GM12878 (cell line): ENCODE measurements at regions not wholly inside any gene's neighbourhood (a gene's known extent, or its start where the extent isn't known, plus 50 kb on each side); places are given as distances from the start of the nearest gene placed in this dataset.

Experiments used
- ATAC-seq: fragments of 200-7000 bp; cut with Tn5 transposase; 3 replicates; pipeline ENCODE4 v1.9.1; 2020; ENCODE audit warnings: mild to moderate bottlenecking, moderate library complexity
- BruUV-seq: library from RNA; stranded (reverse); fragments of 400-500 nt; replicated peaks from 2 replicates; lab custom pipeline; 2021; lab: Mats Ljungman, UMichigan
- CTCF ChIA-PET: fragments of 300-600 bp; sonication (Branson Sonifier 250); formaldehyde crosslinking; extraction: SDS; loops from one replicate; lab custom pipeline; 2021; ENCODE audit warnings: inconsistent platforms; lab: Yijun Ruan, JAX
- POLR2A ChIA-PET: fragments of 350-600 bp; formaldehyde crosslinking; extraction: SDS; loops from one replicate; lab custom pipeline; 2021; ENCODE audit warnings: inconsistent platforms; lab: Charles Lee
- RAD21 ChIA-PET: fragments of 300-600 bp; sonication (Branson Sonifier 250); formaldehyde crosslinking; loops from one replicate; lab custom pipeline; 2023; ENCODE audit warnings: antibody characterized with exemption; ENCODE audit not compliant: unreplicated experiment; lab: Charles Lee
- SMC1A ChIA-PET: fragments of 300-600 bp; sonication (Branson Sonifier 250); formaldehyde crosslinking; loops from one replicate; lab custom pipeline; 2023; ENCODE audit not compliant: unreplicated experiment, uncharacterized antibody; lab: Charles Lee
- DNase-seq: peaks from one replicate; pipeline ENCODE4 v3.0.0-alpha.2; 2011; ENCODE audit warnings: low read depth, low spot score
- FAIRE-seq: peaks from 3 replicates; lab custom pipeline; 2011; peaks lifted over from hg19 to GRCh38; lab: Jason Lieb, UNC
- H2AFZ ChIP-seq: 2 replicates; pipeline ENCODE4 v1.6.0; 2011; ENCODE audit warnings: low read depth, low read length, control low read depth; ENCODE audit not compliant: control insufficient read depth
- H3K27ac ChIP-seq: 2 replicates; pipeline ENCODE4 v1.5.1; 2011; ENCODE audit warnings: control low read depth; ENCODE audit not compliant: control insufficient read depth, insufficient read depth
- H3K27me3 ChIP-seq, 2 experiments: replicated peaks in 1 of 2; 2 replicates each; pipeline versions ENCODE4 v1.6.0 to v1.6.1; 2011; ENCODE audit warnings: low read length in 1 of 2; ENCODE audit not compliant: control insufficient read depth in 2 of 2, insufficient read depth in 2 of 2
- H3K36me3 ChIP-seq, 2 experiments: 2 replicates each; pipeline ENCODE4 v1.5.1; 2011; ENCODE audit warnings: low read length in 1 of 2; ENCODE audit not compliant: control insufficient read depth in 2 of 2, insufficient read depth in 2 of 2
- H3K4me1 ChIP-seq: 2 replicates; pipeline ENCODE4 v1.6.1; 2011; ENCODE audit warnings: mild to moderate bottlenecking, low read length, moderate library complexity, mixed read lengths; ENCODE audit not compliant: control insufficient read depth, insufficient read depth
- H3K4me2 ChIP-seq: 2 replicates; pipeline ENCODE4 v1.6.0; 2011; ENCODE audit warnings: control low read depth; ENCODE audit not compliant: control insufficient read depth, insufficient read depth
- H3K4me3 ChIP-seq: fragments of 200-600 bp; sonication (generic); 2 replicates; pipeline ENCODE4 v1.5.1; 2016
- H3K79me2 ChIP-seq: 2 replicates; pipeline ENCODE4 v1.6.0; 2011; ENCODE audit warnings: low read length; ENCODE audit not compliant: control insufficient read depth, insufficient read depth
- H3K9ac ChIP-seq: 2 replicates; pipeline ENCODE4 v1.8.0; 2011; ENCODE audit warnings: low read length, control low read depth, mixed read lengths; ENCODE audit not compliant: control insufficient read depth, insufficient read depth
- H3K9me3 ChIP-seq: replicated peaks from 3 replicates; pipeline ENCODE4 v1.5.1; 2011; ENCODE audit warnings: mild to moderate bottlenecking, low read length; ENCODE audit not compliant: control insufficient read depth, insufficient read depth
- H4K20me1 ChIP-seq: 2 replicates; pipeline ENCODE4 v1.6.0; 2011; ENCODE audit not compliant: control insufficient read depth, insufficient read depth
- BCLAF1 ChIP-seq: fragments of 450-650 bp; IDR thresholded peaks from 2 replicates; pipeline ENCODE4 v1.6.1; 2017; ENCODE audit warnings: antibody characterized with exemption, mild to moderate bottlenecking, moderate library complexity
- PBX3 ChIP-seq: IDR thresholded peaks from 2 replicates; pipeline ENCODE4 v1.6.1; 2011; ENCODE audit warnings: mild to moderate bottlenecking, low read depth, low read length, moderate library complexity; ENCODE audit not compliant: insufficient replicate concordance
- POLR2AphosphoS5 ChIP-seq: IDR thresholded peaks from 2 replicates; pipeline ENCODE4 v1.6.1; 2011; ENCODE audit warnings: mild to moderate bottlenecking, low read length, inconsistent platforms
- SPI1 ChIP-seq: IDR thresholded peaks from 2 replicates; pipeline ENCODE4 v1.6.1; 2011; ENCODE audit warnings: low read depth, mild to moderate bottlenecking, low read length, moderate library complexity, borderline replicate concordance; ENCODE audit not compliant: insufficient read depth
- ZZZ3 ChIP-seq: IDR thresholded peaks from 2 replicates; pipeline ENCODE4 v1.6.1; 2011; ENCODE audit warnings: low read depth; ENCODE audit not compliant: control insufficient read depth, insufficient read length
- WGBS: methylation state at CpG from one replicate; pipeline ENCODE4 v1.1.6; 2016; ENCODE audit warnings: low lambda C conversion rate; ENCODE audit not compliant: insufficient replicate concordance, insufficient coverage; ENCODE audit errors: missing lambda C conversion rate; 5-methylcytosine and 5-hydroxymethylcytosine counted together
- in situ Hi-C: fragments of 300-500 bp; cut with MboI; formaldehyde crosslinking; loops from 9 replicates; pipeline ENCODE4 v1.14.3; 2018; ENCODE audit warnings: mixed read lengths
- intact Hi-C: fragments of 100-400 bp; cut with micrococcal nuclease; formaldehyde crosslinking; loops from one replicate; pipeline ENCODE4 v1.14.2; 2022; ENCODE audit not compliant: unreplicated experiment

- in situ Hi-C loops = no loop called here
- CTCF ChIA-PET = interaction anchor here (1.1 kb wide), 1 partner anchor 125 kb away, joined by 4 read pairs; no protein-coding TSS in a partner anchor
- H3K27ac ChIP-seq = no peak overlapping the region
- no peak overlapping the region for H3K9ac ChIP-seq
- no peaks in the 10 kb centered on the region for H3K9me3 ChIP-seq
- H2AFZ ChIP-seq = no peak overlapping the region
- no peak for DNase-seq
- POLR2A ChIA-PET = no interaction called here
- RAD21 ChIA-PET = no interaction called here
- TF ChIP-seq SPI1 (no peak), POLR2AphosphoS5 (no peak), ZZZ3 (no peak), PBX3 (no peak), BCLAF1 (no peak)
- SMC1A ChIA-PET = interaction anchor here (0.6 kb wide), 1 partner anchor 125 kb away, joined by 3 read pairs; no protein-coding TSS in a partner anchor
- H3K36me3 ChIP-seq = no peaks in the 10 kb centered on the region
- H3K79me2 ChIP-seq = no peaks in the 10 kb centered on the region
- WGBS = 52% methylated on average over 4 of the region's 4 CpGs
- no peak overlapping the region for H3K4me3 ChIP-seq
- no TSS peak for BruUV-seq
- H3K4me2 ChIP-seq = no peak overlapping the region
- no peaks in the 10 kb centered on the region for H3K4me1 ChIP-seq
- ATAC-seq = no peak
- FAIRE-seq = no peak
- H3K27me3 ChIP-seq = no peaks in the 10 kb centered on the region; a peak in 1 of 4 replicates
- H4K20me1 ChIP-seq = no peaks in the 10 kb centered on the region
- intact Hi-C loops = no loop called here
These were observed 72.7 kb upstream of the SLC4A7 start for GRCh38 chr3:27556887-27557286.
